GM23248 (cell line): ENCODE measurements at regions not wholly inside any gene's neighbourhood (a gene's known extent, or its start where the extent isn't known, plus 50 kb on each side); places are given as distances from the start of the nearest gene placed in this dataset.

Source experiments
- EZH2 ChIP-seq: fragments of 200-600 bp; sonication (generic); IDR thresholded peaks from 2 replicates; pipeline ENCODE4 v1.6.1; 2018; ENCODE audit warnings: antibody characterized with exemption, mild to moderate bottlenecking; ENCODE audit not compliant: insufficient read depth, poor library complexity, severe bottlenecking
- EZH2phosphoT487 ChIP-seq: fragments of 200-600 bp; sonication (generic); IDR thresholded peaks from 2 replicates; pipeline ENCODE4 v1.6.1; 2018; ENCODE audit warnings: antibody characterized with exemption, moderate library complexity, mild to moderate bottlenecking, low read depth; ENCODE audit not compliant: insufficient read depth

GRCh38 chr20:21574443-21574842 is 60.6 kb upstream of the NKX2-2 start:
- TF ChIP-seq EZH2: no peak
- no peak for TF ChIP-seq EZH2phosphoT487
